ENCODE measurements at regions not wholly inside any gene's neighbourhood (a gene's known extent, or its start where the extent isn't known, plus 50 kb on each side); places are given as distances from the start of the nearest gene placed in this dataset.
"Not testable (repeated sequence)": the region's sequence is repeated elsewhere in the genome, so short reads cannot be mapped to it uniquely, and the experiment has no call there.

DNA sequence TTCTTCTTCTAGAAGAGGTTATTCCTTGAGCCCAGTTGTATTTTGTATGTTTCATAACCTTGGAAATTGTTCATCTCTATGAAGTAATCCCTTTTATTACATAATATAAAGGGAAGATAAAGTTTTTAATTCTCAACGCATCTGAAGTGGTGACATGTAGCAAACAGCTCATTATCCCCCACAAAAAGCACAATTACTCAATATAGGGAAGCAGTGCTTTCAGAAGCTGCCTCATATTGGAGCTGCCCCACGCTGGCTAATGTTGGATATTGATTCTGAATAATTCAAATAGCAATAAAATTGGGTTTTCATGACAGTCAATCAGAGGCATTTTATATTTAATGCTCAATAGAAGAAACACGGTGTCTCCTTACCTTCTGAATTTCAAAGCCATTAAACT is 604.3 kb upstream of the RBFOX1 start:
- no peak for DNase-seq (ENCODE audit: low read depth, low spot score)

GRCh38 chr16:6726621-6727020 is 606.0 kb upstream of the RBFOX1 start:
- no peak for DNase-seq (ENCODE audit: low read depth, low spot score)

- DNase-seq (ENCODE audit: low read depth, low spot score), result no peak
These were observed 606.9 kb upstream of the RBFOX1 start for GRCh38 chr16:6725634-6726331.

GRCh38 chr16:6725206-6725605 is 607.4 kb upstream of the RBFOX1 start:
- DNase-seq (ENCODE audit: low read depth, low spot score), result not testable (repeated sequence)

GRCh38 chr16:6722786-6723185 is 609.9 kb upstream of the RBFOX1 start:
- no peak for DNase-seq (ENCODE audit: low read depth, low spot score)

GRCh38 chr16:6714510-6714909 is 618.1 kb upstream of the RBFOX1 start:
- no peak for DNase-seq (ENCODE audit: low read depth, low spot score)

DNA sequence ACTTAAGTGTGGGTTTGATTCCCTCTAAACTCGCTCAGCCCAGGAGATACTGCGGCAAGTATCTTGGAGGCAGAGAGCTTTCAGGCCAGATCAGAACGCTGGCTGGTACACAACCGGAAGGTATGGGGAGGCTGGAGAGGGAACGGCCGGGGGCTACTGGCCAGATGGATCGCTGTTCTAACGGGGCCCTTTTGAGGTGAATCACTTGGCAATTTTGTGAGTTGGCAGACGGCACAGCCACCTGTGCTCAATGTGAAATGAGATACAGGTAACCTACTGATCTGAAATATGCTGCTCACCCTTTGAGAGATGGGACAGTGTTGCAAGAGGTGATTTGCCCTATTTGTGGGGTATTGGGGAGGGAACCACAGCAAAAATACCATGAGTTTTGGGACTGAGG is 622.9 kb upstream of the RBFOX1 start:
- no peak for DNase-seq (ENCODE audit: low read depth, low spot score)

- no peak for DNase-seq (ENCODE audit: low read depth, low spot score)
These were observed 623.9 kb upstream of the RBFOX1 start for GRCh38 chr16:6708576-6709215.

DNA sequence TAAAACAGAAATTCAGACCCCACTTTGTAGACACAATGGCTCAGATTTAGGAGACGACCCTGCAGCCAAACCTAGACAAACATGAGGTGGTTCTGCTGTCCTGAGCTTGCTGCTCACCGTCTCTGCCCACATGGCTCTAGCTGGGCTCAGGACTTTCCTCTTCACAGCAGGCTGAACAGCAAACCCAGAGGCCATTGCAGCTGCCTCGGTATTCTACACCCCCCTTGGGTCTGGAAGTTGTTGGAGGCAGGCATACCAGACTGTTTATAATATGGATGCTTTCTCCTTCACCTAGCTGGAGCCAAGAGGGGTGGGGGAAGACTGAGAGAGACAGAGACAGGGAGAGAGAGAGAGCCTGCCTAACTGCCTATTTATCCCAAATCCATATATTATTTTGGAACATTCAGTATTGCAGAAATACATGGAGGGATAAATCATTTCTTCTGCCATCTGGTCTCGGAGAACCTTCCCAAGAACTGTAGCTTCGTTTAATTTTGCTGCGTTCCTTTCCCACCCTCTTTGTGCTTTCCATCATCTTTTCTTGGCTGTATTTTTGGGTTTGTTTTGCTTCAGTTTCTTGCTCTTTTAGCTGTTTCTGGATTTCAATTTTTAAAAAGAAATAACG is 628.2 kb upstream of the RBFOX1 start:
- DNase-seq (ENCODE audit: low read depth, low spot score), result no peak

GRCh38 chr16:6701096-6701495 is 631.5 kb upstream of the RBFOX1 start:
- DNase-seq (ENCODE audit: low read depth, low spot score), result no peak

GRCh38 chr16:6698548-6698947 is 634.1 kb upstream of the RBFOX1 start:
- DNase-seq (ENCODE audit: low read depth, low spot score), result no peak

GRCh38 chr16:6695666-6696065 is 637.0 kb upstream of the RBFOX1 start:
- DNase-seq (ENCODE audit: low read depth, low spot score), result no peak

DNA sequence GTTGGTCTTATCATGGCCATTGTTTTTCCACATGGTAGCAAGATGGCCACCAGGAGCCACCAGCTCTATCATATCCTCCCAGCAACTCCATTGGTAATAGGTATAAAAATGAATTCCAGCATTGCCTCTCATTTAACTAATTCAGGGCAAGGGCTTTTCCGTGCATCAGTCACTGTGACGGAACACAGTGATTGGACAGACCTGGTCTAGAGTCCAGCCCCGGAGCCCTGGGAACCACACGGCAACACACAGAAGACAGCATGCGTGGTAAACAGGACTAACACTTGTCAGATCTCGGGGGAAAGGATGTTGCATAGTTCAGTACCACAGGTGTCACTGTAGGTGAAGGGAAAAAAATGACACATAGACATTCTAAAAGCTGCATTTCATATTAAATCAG is 638.0 kb upstream of the RBFOX1 start:
- DNase-seq (ENCODE audit: low read depth, low spot score), result no peak

GRCh38 chr16:6693418-6693817 is 639.2 kb upstream of the RBFOX1 start:
- DNase-seq (ENCODE audit: low read depth, low spot score), result not testable (repeated sequence)

- no peak for DNase-seq (ENCODE audit: low read depth, low spot score)
These were observed 639.8 kb upstream of the RBFOX1 start for GRCh38 chr16:6692874-6693273.

DNA sequence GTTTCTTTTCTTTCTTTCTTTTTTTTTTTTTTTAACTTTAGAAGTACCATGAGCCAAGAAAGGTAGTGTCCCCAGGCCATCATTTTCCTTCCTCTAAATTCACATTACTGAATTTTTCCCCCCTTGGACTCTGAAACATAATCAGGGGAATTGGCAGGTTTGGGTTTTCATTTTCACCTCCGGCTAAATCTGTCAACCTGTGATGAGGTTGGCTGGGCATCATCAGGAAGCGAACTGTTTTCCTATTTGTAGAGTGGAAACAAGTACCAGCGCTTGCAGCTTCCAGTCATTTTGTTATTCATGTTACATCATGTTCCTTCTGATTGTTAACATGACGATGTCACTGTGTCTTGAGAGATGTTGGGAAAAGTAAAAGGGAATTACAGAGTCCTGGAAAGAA is 641.9 kb upstream of the RBFOX1 start:
- no peak for DNase-seq (ENCODE audit: low read depth, low spot score)

DNA sequence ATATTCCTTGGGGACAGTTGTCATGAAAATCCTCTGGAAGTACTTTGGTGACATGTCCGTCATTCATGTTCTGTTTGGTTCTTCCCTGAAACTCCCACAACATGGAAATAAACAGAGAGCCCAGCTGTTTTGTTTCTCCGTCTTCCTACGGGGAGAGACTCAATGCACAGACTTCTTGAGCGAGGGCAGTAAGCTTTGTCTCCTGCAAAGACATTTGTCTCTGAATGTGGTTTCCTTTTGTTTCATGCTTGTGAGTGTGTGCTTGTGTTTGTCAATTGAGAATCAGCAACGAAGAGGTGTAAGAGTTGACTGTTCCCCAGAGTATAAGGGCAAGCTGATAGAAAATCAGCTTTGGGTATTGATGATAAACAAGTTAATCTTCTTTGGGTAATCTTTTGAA is 643.0 kb upstream of the RBFOX1 start:
- DNase-seq (ENCODE audit: low read depth, low spot score), result no peak

DNA sequence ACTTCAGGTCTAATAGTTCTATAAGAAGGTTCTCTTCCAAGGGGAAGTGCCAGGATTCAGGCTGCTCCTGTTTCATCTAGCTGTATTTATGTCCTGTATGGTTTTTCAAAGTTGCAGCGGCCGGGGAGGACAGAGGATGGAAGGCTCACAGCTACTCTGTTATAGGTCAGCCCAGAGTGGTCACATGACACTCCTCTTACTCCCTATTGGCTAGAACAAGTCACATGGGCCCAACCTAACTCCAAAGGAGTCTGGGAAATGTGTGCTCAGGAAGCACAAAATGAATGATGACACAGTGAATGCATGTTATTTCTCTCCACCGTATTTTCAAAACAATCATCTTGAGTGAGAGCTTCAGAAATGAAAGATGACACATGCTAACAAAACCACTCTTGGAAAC is 645.1 kb upstream of the RBFOX1 start:
- DNase-seq (ENCODE audit: low read depth, low spot score), result no peak

GRCh38 chr16:6684076-6684673 is 648.5 kb upstream of the RBFOX1 start:
- peak; percentile 42 for DNase-seq (ENCODE audit: low read depth, low spot score)

GRCh38 chr16:6682142-6682811 is 650.4 kb upstream of the RBFOX1 start:
- DNase-seq (ENCODE audit: low read depth, low spot score), result peak; percentile 9

DNA sequence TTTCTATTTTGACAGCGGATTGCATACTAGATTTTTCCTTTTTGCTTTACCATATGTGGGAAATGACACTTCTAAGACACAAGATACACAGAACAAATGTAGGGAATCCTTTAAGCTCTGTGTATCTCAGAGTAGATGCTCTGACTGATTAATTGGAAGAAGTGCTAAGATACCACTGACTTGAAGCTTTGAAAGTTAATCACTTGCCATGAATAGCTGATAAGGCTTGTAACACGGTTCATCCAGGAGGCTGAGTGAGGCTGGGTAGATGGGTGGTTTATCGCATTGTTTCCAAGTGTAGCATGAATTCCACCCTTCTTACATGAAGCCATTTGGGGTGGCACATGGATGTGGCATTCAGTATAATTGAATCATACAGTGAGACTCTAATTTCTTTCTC is 654.1 kb upstream of the RBFOX1 start:
- no peak for DNase-seq (ENCODE audit: low read depth, low spot score)

GRCh38 chr16:6674071-6674470 is 658.6 kb upstream of the RBFOX1 start:
- no peak for DNase-seq (ENCODE audit: low read depth, low spot score)
